NB4 (cell line): ENCODE measurements at regions not wholly inside any gene's neighbourhood (a gene's known extent, or its start where the extent isn't known, plus 50 kb on each side); places are given as distances from the start of the nearest gene placed in this dataset.

Experiments used
- CTCF ChIP-seq: IDR thresholded peaks from one replicate; pipeline ENCODE4 v1.5.1; 2012; ENCODE audit warnings: low read depth, low read length
- POLR2A ChIP-seq: IDR thresholded peaks from 2 replicates; pipeline ENCODE4 v1.6.1; 2011; ENCODE audit warnings: mild to moderate bottlenecking; ENCODE audit not compliant: insufficient read length; ENCODE audit errors: extremely low read depth

- TF ChIP-seq POLR2A (no peak), CTCF (peak; percentile 38)
Measured at GRCh38 chr4:141307241-141307689, 86.6 kb downstream of the ZNF330 start.
